K562 (cell line): ENCODE measurements at regions not wholly inside any gene's neighbourhood (a gene's known extent, or its start where the extent isn't known, plus 50 kb on each side); places are given as distances from the start of the nearest gene placed in this dataset.

Source experiments
- ATAC-seq: fragments of 200-7000 bp; cut with Tn5 transposase; 3 replicates; pipeline ENCODE4 v1.9.1; 2020; ENCODE audit warnings: moderate library complexity
- BruUV-seq: library from RNA; stranded (reverse); fragments of 400-500 nt; replicated peaks from 2 replicates; lab custom pipeline; 2021; lab: Mats Ljungman, UMichigan
- CTCF ChIA-PET: fragments of 300-600 bp; formaldehyde crosslinking; extraction: SDS; loops from one replicate; lab custom pipeline; 2021; ENCODE audit warnings: low intra/inter-chr PET ratio; lab: Yijun Ruan, JAX
- POLR2A ChIA-PET: fragments of 300-600, 350-650 bp; sonication (Branson Sonifier 250); formaldehyde crosslinking; extraction: SDS; loops from one replicate; lab custom pipeline; 2021; ENCODE audit warnings: antibody characterized with exemption, inconsistent platforms; lab: Yijun Ruan, JAX
- DNase-seq, 4 experiments: peaks; one replicate each; pipeline versions ENCODE4 v3.0.0 to v3.0.0-alpha.2; 2011 to 2018; ENCODE audit warnings: low spot score in 3 of 4, mixed read lengths in 3 of 4; ENCODE audit errors: extremely low read depth in 1 of 4
- FAIRE-seq: peaks from 2 replicates; lab custom pipeline; 2011; peaks lifted over from hg19 to GRCh38; lab: Jason Lieb, UNC
- H2AFZ ChIP-seq: 2 replicates; pipeline ENCODE4 v1.6.0; 2011; ENCODE audit warnings: low read depth, low read length, control low read depth, inconsistent platforms
- H3K27ac ChIP-seq: fragments of 200-600 bp; 3 replicates; pipeline ENCODE4 v1.8.0; 2011; ENCODE audit warnings: low read depth, mild to moderate bottlenecking, control low read depth, inconsistent platforms, low read length, moderate library complexity, mixed read lengths; ENCODE audit errors: extremely low read depth
- H3K27me3 ChIP-seq, 2 experiments: fragments of 300-600 bp in 1 of 2; 2 replicates in 1 of 2; 3 replicates in 1 of 2; pipeline versions ENCODE4 v1.6.0 to v1.8.0; 2011; ENCODE audit warnings: inconsistent platforms in 2 of 2, low read length in 2 of 2, mild to moderate bottlenecking in 1 of 2, mixed read lengths in 1 of 2, moderate library complexity in 1 of 2; ENCODE audit not compliant: control insufficient read depth in 2 of 2, insufficient read depth in 2 of 2
- H3K36me3 ChIP-seq: fragments of 300-600 bp; 3 replicates; pipeline ENCODE4 v1.8.0; 2011; ENCODE audit warnings: mild to moderate bottlenecking, low read length, inconsistent platforms; ENCODE audit not compliant: control insufficient read depth, insufficient read depth
- H3K4me1 ChIP-seq, 2 experiments: fragments of 200-600 bp in 1 of 2; replicated peaks in 1 of 2; 2 replicates in 1 of 2; 3 replicates in 1 of 2; pipeline versions ENCODE4 v1.5.1 to v1.8.0; 2011; ENCODE audit warnings: inconsistent platforms in 2 of 2, low read length in 2 of 2, mild to moderate bottlenecking in 1 of 2, mixed read lengths in 1 of 2, moderate library complexity in 1 of 2; ENCODE audit not compliant: control insufficient read depth in 2 of 2, insufficient read depth in 2 of 2
- H3K4me2 ChIP-seq: 2 replicates; pipeline ENCODE4 v1.6.1; 2011; ENCODE audit warnings: low read length, control low read depth, inconsistent platforms, mixed read lengths; ENCODE audit not compliant: insufficient read depth
- H3K4me3 ChIP-seq: fragments of 200-600 bp; sonication (generic), shearing (Covaris generic); 2 replicates; pipeline ENCODE4 v1.5.1; 2016; ENCODE audit warnings: control low read depth, inconsistent platforms
- H3K79me2 ChIP-seq: fragments of 200-600 bp; 3 replicates; pipeline ENCODE4 v1.8.0; 2011; ENCODE audit warnings: low read length, inconsistent platforms; ENCODE audit not compliant: control insufficient read depth, insufficient read depth
- H3K9ac ChIP-seq, 2 experiments: 2 replicates each; pipeline versions ENCODE4 v1.6.0 to v1.6.1; 2011; ENCODE audit warnings: low read depth in 2 of 2, low read length in 2 of 2, control low read depth in 1 of 2, inconsistent platforms in 1 of 2, mild to moderate bottlenecking in 1 of 2, mixed read lengths in 1 of 2; ENCODE audit not compliant: insufficient read depth in 1 of 2
- H3K9me1 ChIP-seq: one replicate; pipeline ENCODE4 v1.6.0; 2011; ENCODE audit warnings: inconsistent platforms, mild to moderate bottlenecking, low read length, moderate library complexity; ENCODE audit not compliant: control insufficient read depth, insufficient read depth
- H3K9me3 ChIP-seq: replicated peaks from 2 replicates; pipeline ENCODE4 v1.5.1; 2011; ENCODE audit warnings: low read depth, low read length, inconsistent platforms; ENCODE audit not compliant: control insufficient read depth, insufficient read depth
- H4K20me1 ChIP-seq: replicated peaks from 2 replicates; pipeline ENCODE4 v1.6.1; 2011; ENCODE audit warnings: low read length, inconsistent platforms, mixed read lengths; ENCODE audit not compliant: control insufficient read depth, insufficient read depth
- MEIS2 ChIP-seq: fragments of 450-650 bp; IDR thresholded peaks from 2 replicates; pipeline ENCODE4 v1.6.1; 2014; ENCODE audit warnings: mild to moderate bottlenecking; ENCODE audit not compliant: partially characterized antibody
- RFX7 ChIP-seq: fragments of 250-450 bp; sonication (Bioruptor Pico); IDR thresholded peaks from 2 replicates; pipeline ENCODE4 v1.5.1; 2021; ENCODE audit warnings: mild to moderate bottlenecking
- ZNF165 ChIP-seq: fragments of 250-450 bp; sonication (Bioruptor Pico); IDR thresholded peaks from 2 replicates; pipeline ENCODE4 v1.4.0; 2020; ENCODE audit warnings: borderline replicate concordance
- ZNF77 ChIP-seq: fragments of 250-450 bp; sonication (Bioruptor Pico); IDR thresholded peaks from 2 replicates; pipeline ENCODE4 v1.5.0; 2020
- WGBS: fragments of 100-300 bp; shearing (Covaris generic); methylation state at CpG from one replicate; pipeline ENCODE4 v1.1.6; 2016; ENCODE audit warnings: low coverage, mixed read lengths; ENCODE audit not compliant: insufficient coverage; ENCODE audit errors: missing lambda C conversion rate; 5-methylcytosine and 5-hydroxymethylcytosine counted together
- in situ Hi-C: fragments of 300-500 bp; cut with MboI; formaldehyde crosslinking; loops from 4 replicates; pipeline ENCODE4 v1.15.0; 2018; ENCODE audit warnings: inconsistent platforms, mixed read lengths
- intact Hi-C: fragments of 100-400 bp; cut with micrococcal nuclease; formaldehyde crosslinking; loops from 2 replicates; pipeline ENCODE4 v1.14.2; 2022
- TF ChIP-seq, protein P1 (sequence below): fragments of 200-400 bp; formaldehyde crosslinking; IDR thresholded peaks from 2 replicates; pipeline ENCODE4 v1.6.1; 2017; ENCODE audit warnings: mild to moderate bottlenecking, low read depth, low read length, moderate library complexity
- TF ChIP-seq, protein P2 (sequence below): fragments of 450-650 bp; formaldehyde crosslinking; IDR thresholded peaks from 2 replicates; pipeline ENCODE4 v1.4.0; 2020; ENCODE audit warnings: mild to moderate bottlenecking, moderate library complexity
- TF ChIP-seq, protein P3 (sequence below): sonication (generic); formaldehyde crosslinking; IDR thresholded peaks from 2 replicates; pipeline ENCODE4 v1.8.1; 2023; ENCODE audit warnings: mild to moderate bottlenecking, missing genetic modification reagents

DNA sequence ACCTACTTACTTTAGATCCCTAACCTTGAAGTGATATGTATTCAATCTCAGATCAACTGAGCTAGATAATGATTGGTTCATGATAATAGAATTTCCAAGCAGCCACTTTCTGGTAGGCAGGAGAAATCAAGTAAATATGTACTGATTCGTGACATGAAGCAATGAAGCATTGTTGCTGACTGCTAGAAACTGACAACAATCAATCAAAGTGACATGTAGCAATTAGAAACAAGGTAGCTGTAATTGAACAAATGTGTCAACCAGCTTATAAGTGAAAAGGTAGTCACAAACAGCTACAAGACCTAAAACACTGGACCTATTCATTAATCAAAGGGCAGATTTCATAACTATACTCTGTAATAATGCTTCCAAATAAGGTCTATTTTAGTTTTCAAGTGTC, 62.4 kb downstream of the PABPC4L start:
- H3K9me3 ChIP-seq, result no peaks in the 10 kb centered on the region
- H2AFZ ChIP-seq, result no peak overlapping the region
- no peaks in the 10 kb centered on the region for H3K27me3 ChIP-seq
- H3K27ac ChIP-seq, result no peak overlapping the region
- WGBS, result 0% methylated on average over 1 of the region's 1 CpG
- H3K79me2 ChIP-seq, result no peaks in the 10 kb centered on the region
- in situ Hi-C loops (no loop called here), intact Hi-C loops (no loop called here)
- FAIRE-seq (no peak), DNase-seq (no peak), ATAC-seq (no peak)
- no peak overlapping the region for H3K4me3 ChIP-seq
- H3K4me1 ChIP-seq, result no peaks in the 10 kb centered on the region
- no peaks in the 10 kb centered on the region for H3K36me3 ChIP-seq
- H3K4me2 ChIP-seq, result no peak overlapping the region
- POLR2A ChIA-PET, result no interaction called here
- CTCF ChIA-PET, result no interaction called here
- no peak overlapping the region for H3K9ac ChIP-seq
- no peaks in the 10 kb centered on the region for H3K9me1 ChIP-seq
- H4K20me1 ChIP-seq, result no peaks in the 10 kb centered on the region
- TF ChIP-seq RFX7 (CRISPR knock-in tag) (no peak), ZNF165 (CRISPR knock-in tag) (no peak), ZNF77 (CRISPR knock-in tag) (no peak), MEIS2 (peak; percentile 23)
- TF ChIP-seq, protein P1, sequence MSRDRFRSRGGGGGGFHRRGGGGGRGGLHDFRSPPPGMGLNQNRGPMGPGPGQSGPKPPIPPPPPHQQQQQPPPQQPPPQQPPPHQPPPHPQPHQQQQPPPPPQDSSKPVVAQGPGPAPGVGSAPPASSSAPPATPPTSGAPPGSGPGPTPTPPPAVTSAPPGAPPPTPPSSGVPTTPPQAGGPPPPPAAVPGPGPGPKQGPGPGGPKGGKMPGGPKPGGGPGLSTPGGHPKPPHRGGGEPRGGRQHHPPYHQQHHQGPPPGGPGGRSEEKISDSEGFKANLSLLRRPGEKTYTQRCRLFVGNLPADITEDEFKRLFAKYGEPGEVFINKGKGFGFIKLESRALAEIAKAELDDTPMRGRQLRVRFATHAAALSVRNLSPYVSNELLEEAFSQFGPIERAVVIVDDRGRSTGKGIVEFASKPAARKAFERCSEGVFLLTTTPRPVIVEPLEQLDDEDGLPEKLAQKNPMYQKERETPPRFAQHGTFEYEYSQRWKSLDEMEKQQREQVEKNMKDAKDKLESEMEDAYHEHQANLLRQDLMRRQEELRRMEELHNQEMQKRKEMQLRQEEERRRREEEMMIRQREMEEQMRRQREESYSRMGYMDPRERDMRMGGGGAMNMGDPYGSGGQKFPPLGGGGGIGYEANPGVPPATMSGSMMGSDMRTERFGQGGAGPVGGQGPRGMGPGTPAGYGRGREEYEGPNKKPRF, result no peak
- TF ChIP-seq, protein P2, sequence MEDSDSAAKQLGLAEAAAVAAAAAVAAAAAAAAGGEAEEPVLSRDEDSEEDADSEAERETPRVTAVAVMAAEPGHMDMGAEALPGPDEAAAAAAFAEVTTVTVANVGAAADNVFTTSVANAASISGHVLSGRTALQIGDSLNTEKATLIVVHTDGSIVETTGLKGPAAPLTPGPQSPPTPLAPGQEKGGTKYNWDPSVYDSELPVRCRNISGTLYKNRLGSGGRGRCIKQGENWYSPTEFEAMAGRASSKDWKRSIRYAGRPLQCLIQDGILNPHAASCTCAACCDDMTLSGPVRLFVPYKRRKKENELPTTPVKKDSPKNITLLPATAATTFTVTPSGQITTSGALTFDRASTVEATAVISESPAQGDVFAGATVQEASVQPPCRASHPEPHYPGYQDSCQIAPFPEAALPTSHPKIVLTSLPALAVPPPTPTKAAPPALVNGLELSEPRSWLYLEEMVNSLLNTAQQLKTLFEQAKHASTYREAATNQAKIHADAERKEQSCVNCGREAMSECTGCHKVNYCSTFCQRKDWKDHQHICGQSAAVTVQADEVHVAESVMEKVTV (CRISPR knock-in tag), result no peak
- TF ChIP-seq, protein P3, sequence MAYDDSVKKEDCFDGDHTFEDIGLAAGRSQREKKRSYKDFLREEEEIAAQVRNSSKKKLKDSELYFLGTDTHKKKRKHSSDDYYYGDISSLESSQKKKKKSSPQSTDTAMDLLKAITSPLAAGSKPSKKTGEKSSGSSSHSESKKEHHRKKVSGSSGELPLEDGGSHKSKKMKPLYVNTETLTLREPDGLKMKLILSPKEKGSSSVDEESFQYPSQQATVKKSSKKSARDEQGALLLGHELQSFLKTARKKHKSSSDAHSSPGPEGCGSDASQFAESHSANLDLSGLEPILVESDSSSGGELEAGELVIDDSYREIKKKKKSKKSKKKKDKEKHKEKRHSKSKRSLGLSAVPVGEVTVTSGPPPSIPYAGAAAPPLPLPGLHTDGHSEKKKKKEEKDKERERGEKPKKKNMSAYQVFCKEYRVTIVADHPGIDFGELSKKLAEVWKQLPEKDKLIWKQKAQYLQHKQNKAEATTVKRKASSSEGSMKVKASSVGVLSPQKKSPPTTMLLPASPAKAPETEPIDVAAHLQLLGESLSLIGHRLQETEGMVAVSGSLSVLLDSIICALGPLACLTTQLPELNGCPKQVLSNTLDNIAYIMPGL, result no peak
- TF ChIP-seq, all 486 proteins: peak for 1
- BruUV-seq, result no TSS peak
